Left forelimb (tissue), 1 donor: ENCODE measurements at regions not wholly inside any gene's neighbourhood (a gene's known extent, or its start where the extent isn't known, plus 50 kb on each side); places are given as distances from the start of the nearest gene placed in this dataset.
"Not testable (repeated sequence)": the region's sequence is repeated elsewhere in the genome, so short reads cannot be mapped to it uniquely, and the experiment has no call there.

Experiments
- DNase-seq: peaks from one replicate; pipeline ENCODE4 v3.0.0-alpha.2; 2018; ENCODE audit warnings: low spot score

DNA sequence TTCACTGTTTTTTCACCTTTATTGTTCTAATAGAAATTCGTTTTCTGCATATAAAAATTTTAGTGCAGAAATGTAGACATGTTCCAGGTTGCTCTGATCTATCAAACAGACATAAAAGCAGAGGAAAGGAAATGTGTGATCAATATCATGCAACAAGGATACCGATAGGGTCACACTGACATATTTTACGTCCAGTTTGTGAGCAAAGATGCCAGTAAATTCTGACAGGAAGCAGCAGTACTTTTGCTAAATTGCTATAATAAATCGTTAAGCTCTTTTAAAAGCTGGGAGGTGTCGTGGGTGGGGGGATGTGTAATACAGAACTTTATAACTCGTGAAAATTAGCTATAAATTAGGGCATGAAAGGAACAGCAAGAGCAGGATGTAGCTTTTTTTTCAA, 955.2 kb downstream of the BRINP3 start:
- no peak for DNase-seq

- DNase-seq: no peak
Observed at GRCh38 chr1:189524501-189524900, 953.2 kb downstream of the BRINP3 start.

- no peak for DNase-seq
Observed at GRCh38 chr1:189530162-189530561, 947.5 kb downstream of the BRINP3 start.

- no peak for DNase-seq
Observed at GRCh38 chr1:189538271-189538670, 939.4 kb downstream of the BRINP3 start.

DNA sequence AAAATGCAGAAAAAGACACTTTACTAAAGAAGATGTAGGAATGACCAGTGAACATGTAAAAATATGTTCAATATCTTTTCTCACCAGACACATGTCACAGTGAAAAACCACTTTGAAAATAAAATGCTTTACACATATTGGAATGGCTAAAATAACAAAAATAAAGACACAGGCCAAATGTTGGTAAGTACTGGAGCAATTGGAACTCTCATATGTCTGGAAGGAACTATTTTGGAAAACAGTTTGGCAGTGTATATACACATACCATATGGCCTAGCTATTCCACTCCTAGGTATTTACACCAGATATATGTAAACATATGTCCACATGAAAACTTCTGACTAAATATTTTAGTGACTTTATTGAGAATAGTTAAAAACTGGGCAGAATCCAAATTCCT, 927.2 kb downstream of the BRINP3 start:
- DNase-seq: no peak

- DNase-seq: no peak
Observed at GRCh38 chr1:189563784-189564183, 913.9 kb downstream of the BRINP3 start.

GRCh38 chr1:189567890-189568289, 909.8 kb downstream of the BRINP3 start:
- no peak for DNase-seq

- DNase-seq: no peak
Observed at GRCh38 chr1:189596197-189596596, 881.5 kb downstream of the BRINP3 start.

DNA sequence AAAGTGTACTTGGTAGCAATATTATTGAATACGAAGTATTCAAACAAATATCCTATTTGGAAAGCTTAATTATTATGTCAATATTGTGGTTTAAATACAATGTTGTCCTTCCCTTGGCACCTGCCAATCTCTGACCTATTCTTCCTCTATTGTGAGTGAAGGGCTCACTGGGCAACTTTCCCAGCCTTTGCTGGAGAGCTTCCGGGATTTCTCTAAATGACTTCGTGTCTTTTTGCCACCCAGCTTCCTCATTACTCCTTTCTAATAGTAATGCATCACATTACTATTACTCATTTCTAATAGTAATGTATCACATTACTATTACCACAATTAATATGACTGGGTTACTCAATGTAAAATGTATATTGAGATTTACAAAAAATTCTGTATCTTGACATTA, 880.6 kb downstream of the BRINP3 start:
- no peak for DNase-seq

- DNase-seq: no peak
Observed at GRCh38 chr1:189605226-189605625, 872.4 kb downstream of the BRINP3 start.

GRCh38 chr1:189606047-189606446, 871.6 kb downstream of the BRINP3 start:
- no peak for DNase-seq

DNA sequence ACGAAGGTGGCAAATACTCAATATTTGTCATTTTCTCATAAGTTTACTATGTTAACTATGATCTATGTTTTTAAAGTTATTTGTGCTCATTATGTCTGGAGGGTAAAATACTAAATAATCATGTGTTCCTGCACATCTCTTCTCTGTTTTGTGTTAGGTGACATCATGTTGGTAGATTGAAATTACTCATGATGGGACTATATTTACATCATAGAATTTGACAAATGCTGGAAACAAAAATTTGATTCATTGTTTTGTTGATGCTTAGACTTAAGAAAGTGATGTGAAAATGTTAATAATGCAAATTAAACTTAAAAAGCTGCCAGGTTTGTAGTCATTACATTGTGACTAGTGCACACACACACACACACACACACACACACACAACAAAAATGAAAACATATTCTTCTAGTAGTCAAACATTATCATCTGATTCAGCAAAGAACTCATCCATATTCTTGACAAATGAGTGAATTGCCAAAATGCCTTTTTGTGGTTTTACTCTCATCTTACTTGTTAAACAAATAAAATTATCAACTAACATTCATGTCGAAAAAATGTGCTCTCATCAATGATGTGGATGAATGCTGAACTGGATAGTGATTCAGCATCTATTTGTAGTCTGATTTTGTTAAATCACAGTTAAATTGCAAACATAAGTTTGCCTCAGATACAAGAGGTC, 870.7 kb downstream of the BRINP3 start:
- DNase-seq: no peak

DNA sequence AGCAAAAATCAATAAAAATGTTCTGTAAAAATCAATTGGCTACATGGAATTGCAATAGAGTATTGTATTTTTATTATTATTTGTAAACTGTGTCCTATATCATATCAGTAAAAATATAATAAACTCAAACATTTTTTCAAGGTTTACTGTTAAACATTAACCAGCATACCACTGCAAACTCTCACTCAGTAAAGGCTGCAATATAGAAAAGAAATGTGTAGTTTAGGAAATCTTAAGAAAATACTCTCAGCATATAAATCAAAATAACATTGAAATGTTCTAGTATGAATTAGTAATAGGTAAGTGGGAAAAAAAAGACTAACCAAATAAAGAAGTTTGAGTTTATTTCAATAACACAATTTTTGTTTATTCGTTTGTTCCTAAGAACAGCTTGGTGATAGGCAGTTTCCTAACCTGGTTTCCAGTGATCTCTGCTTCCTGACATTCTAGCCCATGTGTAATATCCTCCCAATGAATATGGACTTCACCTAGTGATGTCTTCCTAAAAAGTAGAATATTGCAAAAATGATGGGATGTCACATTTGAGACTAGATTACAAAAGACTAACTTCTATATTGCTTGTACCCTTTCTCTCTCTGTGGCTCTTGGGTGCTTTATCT, 870.1 kb downstream of the BRINP3 start:
- no peak for DNase-seq

DNA sequence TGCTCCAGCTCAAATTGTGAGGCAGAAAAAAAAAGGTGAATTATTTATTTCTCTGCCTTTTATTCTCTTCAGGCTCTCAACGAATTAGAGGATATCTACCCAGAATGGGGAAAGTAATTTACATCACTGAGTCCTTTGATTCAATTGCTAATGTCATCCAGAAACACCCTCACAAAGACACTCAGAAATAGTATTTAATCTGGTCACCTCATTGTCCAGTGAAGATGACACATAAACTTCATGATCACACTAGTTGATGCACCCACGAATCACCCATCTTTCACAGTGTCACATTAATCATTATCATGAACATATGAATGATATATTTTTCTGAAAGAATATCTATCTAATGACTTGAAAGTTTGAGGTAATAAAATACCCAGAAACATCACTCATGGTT, 868.5 kb downstream of the BRINP3 start:
- DNase-seq: no peak

GRCh38 chr1:189616893-189617292, 860.8 kb downstream of the BRINP3 start:
- DNase-seq: no peak

DNA sequence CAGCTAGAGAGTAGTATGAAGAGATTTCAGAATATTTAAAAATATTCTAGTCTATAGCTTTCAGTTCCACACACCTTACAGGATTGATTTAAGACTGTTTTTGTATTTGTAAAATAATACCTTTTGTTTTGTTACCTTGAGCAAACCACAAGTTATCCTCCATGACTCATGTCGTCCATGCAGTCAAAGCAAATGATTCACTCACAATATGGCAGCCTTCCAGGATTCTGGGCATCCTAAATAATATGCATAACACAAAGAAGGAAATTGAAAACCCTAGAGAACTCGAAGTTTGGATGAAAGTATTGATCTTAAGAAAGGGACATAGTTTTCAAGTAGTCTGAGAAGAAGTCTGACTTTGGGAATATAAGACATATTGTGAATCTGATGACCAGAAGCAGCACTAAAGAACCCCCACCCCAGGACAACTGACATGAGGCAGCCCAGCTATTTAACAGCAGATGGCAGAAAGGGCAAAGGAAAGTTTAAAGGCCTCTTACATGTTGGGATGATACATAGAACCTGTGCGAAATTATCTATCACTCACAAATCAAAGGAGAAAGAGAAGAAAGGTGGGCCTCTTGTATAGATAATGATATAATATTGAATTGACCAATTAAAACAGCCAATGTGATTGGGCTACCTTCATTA, 857.9 kb downstream of the BRINP3 start:
- DNase-seq: no peak

DNA sequence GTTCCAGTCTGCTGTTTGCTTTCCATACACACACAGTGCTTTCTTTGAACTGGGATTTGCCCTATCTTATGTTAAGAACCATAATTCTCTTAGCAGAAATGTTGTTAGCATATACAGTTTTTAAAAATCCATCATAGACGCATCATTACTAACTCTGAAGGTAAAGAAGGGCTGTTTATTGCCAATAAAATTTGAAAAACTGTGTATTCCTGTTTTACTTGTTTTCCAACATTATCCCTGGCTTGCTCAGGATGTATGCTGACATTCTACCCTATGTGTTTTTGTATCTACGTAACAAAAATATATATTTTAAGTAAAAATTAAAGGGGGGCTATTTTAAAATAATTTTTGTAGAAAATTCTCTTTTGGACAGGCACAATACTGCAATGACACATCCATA, 857.2 kb downstream of the BRINP3 start:
- no peak for DNase-seq

DNA sequence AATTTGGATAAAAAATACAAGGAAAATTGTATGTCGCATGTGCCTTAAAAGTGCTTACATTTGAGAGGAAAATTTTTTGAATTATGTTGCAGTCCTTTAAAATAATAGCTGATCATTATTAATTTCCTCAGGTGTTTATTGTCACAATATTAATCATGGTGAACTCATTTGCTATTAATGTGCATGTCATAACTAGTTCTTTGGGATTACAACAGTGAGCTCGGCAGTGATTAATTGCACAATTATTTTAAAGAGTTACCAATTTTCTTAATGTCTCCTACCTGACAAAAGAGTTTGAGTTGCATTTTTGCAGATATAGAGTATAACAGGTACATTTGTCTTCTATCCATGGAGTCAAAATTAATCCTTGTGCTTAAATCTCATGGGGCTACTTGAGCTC, 854.3 kb downstream of the BRINP3 start:
- no peak for DNase-seq

DNA sequence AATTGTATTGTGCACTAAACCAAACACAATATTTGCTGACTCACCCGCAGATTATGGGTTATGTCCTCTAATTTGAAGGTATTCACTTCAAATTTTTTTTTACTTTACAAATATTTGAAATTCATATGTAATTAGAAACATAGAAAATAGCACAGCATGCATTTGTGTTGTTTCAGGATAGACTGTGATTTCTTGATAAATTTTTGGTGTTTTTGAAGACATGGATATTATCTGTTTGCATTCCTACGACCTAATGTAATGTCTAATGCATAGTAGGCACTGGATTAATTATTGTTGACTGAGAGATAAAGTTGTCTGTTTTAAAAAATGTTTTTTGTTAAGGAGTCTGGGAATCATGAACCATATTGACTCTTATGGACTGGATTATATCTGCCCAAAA, 850.2 kb downstream of the BRINP3 start:
- no peak for DNase-seq

- no peak for DNase-seq
Observed at GRCh38 chr1:189628857-189629256, 848.8 kb downstream of the BRINP3 start.

- DNase-seq: no peak
Observed at GRCh38 chr1:189633658-189634057, 844.0 kb downstream of the BRINP3 start.

DNA sequence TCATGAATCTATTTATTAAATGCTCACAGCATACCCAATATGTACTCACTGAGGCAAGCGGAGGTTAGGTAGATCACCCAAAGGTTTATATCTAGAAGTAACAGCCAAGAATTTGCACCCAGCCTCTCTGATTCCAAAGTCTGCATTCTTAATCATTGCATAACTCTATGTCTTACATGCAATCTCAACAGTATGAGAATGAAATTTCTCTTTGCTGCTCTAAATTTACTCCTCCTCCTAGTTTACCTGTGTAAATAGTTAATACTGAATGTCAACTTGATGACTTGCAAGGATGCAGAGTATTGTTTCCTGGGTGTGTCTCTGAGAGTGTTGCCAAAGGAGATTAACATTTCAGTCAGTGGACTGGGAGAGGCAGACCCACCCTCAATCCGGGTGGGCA, 840.6 kb downstream of the BRINP3 start:
- DNase-seq: no peak

- DNase-seq: not testable (repeated sequence)
Observed at GRCh38 chr1:189644156-189644555, 833.5 kb downstream of the BRINP3 start.

- no peak for DNase-seq
Observed at GRCh38 chr1:189644970-189645369, 832.7 kb downstream of the BRINP3 start.
